Neural cell (in vitro differentiated cells): ENCODE measurements at regions not wholly inside any gene's neighbourhood (a gene's known extent, or its start where the extent isn't known, plus 50 kb on each side); places are given as distances from the start of the nearest gene placed in this dataset.

Experiments used
- H2AFZ ChIP-seq: fragments of 200-600, 300-800 bp; sonication (generic), shearing (Covaris generic); 2 replicates; pipeline ENCODE4 v1.6.0; 2014; ENCODE audit warnings: low read depth, mild to moderate bottlenecking, antibody characterized with exemption, low read length, moderate library complexity
- H3F3A ChIP-seq: fragments of 200-600 bp; shearing (Covaris generic); 2 replicates; pipeline ENCODE4 v1.6.1; 2016; ENCODE audit warnings: mild to moderate bottlenecking, moderate library complexity, mixed read lengths, antibody characterized with exemption, low read length; ENCODE audit not compliant: insufficient read depth, poor library complexity, severe bottlenecking
- H3K27ac ChIP-seq: fragments of 200-600, 300-800 bp; sonication (generic), shearing (Covaris generic); 2 replicates; pipeline ENCODE4 v1.5.1; 2014; ENCODE audit warnings: mild to moderate bottlenecking, low read length, moderate library complexity
- H3K27me3 ChIP-seq: fragments of 300-800, 200-600 bp; sonication (generic), shearing (Covaris generic); 2 replicates; pipeline ENCODE4 v1.6.0; 2014; ENCODE audit warnings: mild to moderate bottlenecking, low read depth, low read length, moderate library complexity; ENCODE audit not compliant: insufficient read depth
- H3K36me3 ChIP-seq: fragments of 300-800, 200-600 bp; sonication (generic), shearing (Covaris generic); 2 replicates; pipeline ENCODE4 v1.5.1; 2014; ENCODE audit warnings: mild to moderate bottlenecking, antibody characterized with exemption, low read length, moderate library complexity; ENCODE audit not compliant: insufficient read depth
- H3K4me2 ChIP-seq: fragments of 300-800, 200-600 bp; sonication (generic), shearing (Covaris generic); 2 replicates; pipeline ENCODE4 v1.6.0; 2014; ENCODE audit warnings: mild to moderate bottlenecking, low read length
- H3K4me3 ChIP-seq: fragments of 300-800, 200-600 bp; sonication (generic), shearing (Covaris generic); 2 replicates; pipeline ENCODE4 v1.5.1; 2014; ENCODE audit warnings: mild to moderate bottlenecking, low read length, moderate library complexity
- H3K79me2 ChIP-seq: fragments of 200-600 bp; shearing (Covaris generic); replicated peaks from 2 replicates; pipeline ENCODE4 v1.6.0; 2014; ENCODE audit warnings: mild to moderate bottlenecking, low read length, moderate library complexity; ENCODE audit not compliant: insufficient read depth
- H3K9ac ChIP-seq: fragments of 300-800, 200-600 bp; sonication (generic), shearing (Covaris generic); 2 replicates; pipeline ENCODE4 v1.6.1; 2016; ENCODE audit warnings: mild to moderate bottlenecking, low read length, mixed read lengths
- H3K9me2 ChIP-seq: fragments of 200-600 bp; shearing (Covaris generic); 2 replicates; pipeline ENCODE4 v1.6.1; 2016; ENCODE audit warnings: mild to moderate bottlenecking, low read length, mixed read lengths; ENCODE audit not compliant: insufficient read depth
- H3K9me3 ChIP-seq: fragments of 200-600, 300-800 bp; sonication (generic), shearing (Covaris generic); 2 replicates; pipeline ENCODE4 v1.6.1; 2016; ENCODE audit warnings: mild to moderate bottlenecking, mixed run types, low read length, moderate library complexity, mixed read lengths
- H4K20me1 ChIP-seq: fragments of 200-600 bp; shearing (Covaris generic); 2 replicates; pipeline ENCODE4 v1.6.1; 2016; ENCODE audit warnings: mild to moderate bottlenecking, mixed run types; ENCODE audit not compliant: insufficient read depth
- CTCF ChIP-seq: fragments of 450-650 bp; IDR thresholded peaks from 2 replicates; pipeline ENCODE4 v1.5.1; 2014; ENCODE audit warnings: antibody characterized with exemption, mild to moderate bottlenecking, moderate library complexity; ENCODE audit not compliant: poor library complexity, severe bottlenecking
- EP300 ChIP-seq: fragments of 450-650 bp; conservative IDR thresholded peaks from 2 replicates; pipeline ENCODE4 v1.6.1; 2014; ENCODE audit warnings: antibody characterized with exemption, mild to moderate bottlenecking, moderate library complexity; ENCODE audit not compliant: poor library complexity, severe bottlenecking
- EZH2 ChIP-seq: fragments of 200-600, 300-800 bp; shearing (Covaris generic), sonication (generic); IDR thresholded peaks from 2 replicates; pipeline ENCODE4 v1.6.1; 2014; ENCODE audit warnings: antibody characterized with exemption, low read length, borderline replicate concordance, mild to moderate bottlenecking; ENCODE audit not compliant: insufficient read depth, poor library complexity, severe bottlenecking
- MXI1 ChIP-seq: fragments of 450-650 bp; conservative IDR thresholded peaks from 2 replicates; pipeline ENCODE4 v1.6.1; 2014; ENCODE audit warnings: antibody characterized with exemption, mild to moderate bottlenecking; ENCODE audit not compliant: poor library complexity, severe bottlenecking
- POLR2AphosphoS5 ChIP-seq: IDR thresholded peaks from 2 replicates; pipeline ENCODE4 v1.6.1; 2012
- RAD21 ChIP-seq: fragments of 450-650 bp; conservative IDR thresholded peaks from 2 replicates; pipeline ENCODE4 v1.6.1; 2014; ENCODE audit warnings: antibody characterized with exemption, mild to moderate bottlenecking, moderate library complexity
- SMC3 ChIP-seq: fragments of 450-650 bp; conservative IDR thresholded peaks from 2 replicates; pipeline ENCODE4 v1.6.1; 2014; ENCODE audit warnings: antibody characterized with exemption, mild to moderate bottlenecking, moderate library complexity; ENCODE audit not compliant: poor library complexity
- TAF1 ChIP-seq: IDR thresholded peaks from 2 replicates; pipeline ENCODE4 v1.6.1; 2012; ENCODE audit warnings: low read depth
- TF ChIP-seq, protein P1 (sequence below): IDR thresholded peaks from 2 replicates; pipeline ENCODE4 v1.6.1; 2012; ENCODE audit warnings: borderline replicate concordance

DNA sequence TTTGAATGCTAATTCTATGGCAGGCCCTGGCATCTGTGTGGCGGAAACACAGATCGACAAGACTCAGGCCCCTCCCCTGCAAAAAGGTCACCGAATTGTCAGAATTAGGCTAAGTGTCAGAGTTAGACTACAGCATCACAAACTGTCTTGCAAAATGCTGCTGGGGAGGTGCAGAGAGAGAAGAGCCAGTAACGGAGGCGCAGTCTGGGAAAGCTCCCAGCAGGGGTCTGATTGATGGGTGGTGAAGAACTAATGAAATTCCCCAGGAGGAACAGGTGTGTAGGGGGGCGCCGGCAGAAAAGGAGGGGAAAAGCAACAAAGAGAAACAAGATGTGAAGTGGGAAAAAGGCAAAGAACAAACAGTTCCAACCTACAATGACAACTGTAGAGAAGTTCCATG, 72.7 kb upstream of the TAMM41 start:
- Histone ChIP-seq H3K27me3 (no peaks in the 10 kb centered on the region), H3K4me3 (no peak overlapping the region), H4K20me1 (no peaks in the 10 kb centered on the region), H3K27ac (no peak overlapping the region), H3K9ac (no peak overlapping the region), H3K79me2 (no peaks in the 10 kb centered on the region), H2AFZ (no peak overlapping the region), H3K9me2 (no peaks in the 10 kb centered on the region), H3K9me3 (no peaks in the 10 kb centered on the region), H3F3A (no peaks in the 10 kb centered on the region), H3K36me3 (no peaks in the 10 kb centered on the region), H3K4me2 (no peak overlapping the region)
- no peak for TF ChIP-seq POLR2AphosphoS5
- TF ChIP-seq EZH2: no peak
- no peak for TF ChIP-seq EP300
- no peak for TF ChIP-seq TAF1
- TF ChIP-seq MXI1: no peak
- TF ChIP-seq, protein P1, sequence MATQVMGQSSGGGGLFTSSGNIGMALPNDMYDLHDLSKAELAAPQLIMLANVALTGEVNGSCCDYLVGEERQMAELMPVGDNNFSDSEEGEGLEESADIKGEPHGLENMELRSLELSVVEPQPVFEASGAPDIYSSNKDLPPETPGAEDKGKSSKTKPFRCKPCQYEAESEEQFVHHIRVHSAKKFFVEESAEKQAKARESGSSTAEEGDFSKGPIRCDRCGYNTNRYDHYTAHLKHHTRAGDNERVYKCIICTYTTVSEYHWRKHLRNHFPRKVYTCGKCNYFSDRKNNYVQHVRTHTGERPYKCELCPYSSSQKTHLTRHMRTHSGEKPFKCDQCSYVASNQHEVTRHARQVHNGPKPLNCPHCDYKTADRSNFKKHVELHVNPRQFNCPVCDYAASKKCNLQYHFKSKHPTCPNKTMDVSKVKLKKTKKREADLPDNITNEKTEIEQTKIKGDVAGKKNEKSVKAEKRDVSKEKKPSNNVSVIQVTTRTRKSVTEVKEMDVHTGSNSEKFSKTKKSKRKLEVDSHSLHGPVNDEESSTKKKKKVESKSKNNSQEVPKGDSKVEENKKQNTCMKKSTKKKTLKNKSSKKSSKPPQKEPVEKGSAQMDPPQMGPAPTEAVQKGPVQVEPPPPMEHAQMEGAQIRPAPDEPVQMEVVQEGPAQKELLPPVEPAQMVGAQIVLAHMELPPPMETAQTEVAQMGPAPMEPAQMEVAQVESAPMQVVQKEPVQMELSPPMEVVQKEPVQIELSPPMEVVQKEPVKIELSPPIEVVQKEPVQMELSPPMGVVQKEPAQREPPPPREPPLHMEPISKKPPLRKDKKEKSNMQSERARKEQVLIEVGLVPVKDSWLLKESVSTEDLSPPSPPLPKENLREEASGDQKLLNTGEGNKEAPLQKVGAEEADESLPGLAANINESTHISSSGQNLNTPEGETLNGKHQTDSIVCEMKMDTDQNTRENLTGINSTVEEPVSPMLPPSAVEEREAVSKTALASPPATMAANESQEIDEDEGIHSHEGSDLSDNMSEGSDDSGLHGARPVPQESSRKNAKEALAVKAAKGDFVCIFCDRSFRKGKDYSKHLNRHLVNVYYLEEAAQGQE: no peak
- no peak for TF ChIP-seq RAD21
- TF ChIP-seq CTCF: no peak
- TF ChIP-seq SMC3: no peak

- TF ChIP-seq EZH2 (no peak), SMC3 (no peak), POLR2AphosphoS5 (no peak), EP300 (no peak), MXI1 (no peak), RAD21 (no peak), CTCF (no peak), TAF1 (no peak)
- TF ChIP-seq, protein P1: no peak
- Histone ChIP-seq H3K4me3 (no peak overlapping the region), H3K9ac (no peak overlapping the region), H4K20me1 (no peaks in the 10 kb centered on the region), H3K27ac (no peak overlapping the region), H3K27me3 (no peaks in the 10 kb centered on the region), H2AFZ (no peak overlapping the region), H3K4me2 (no peak overlapping the region), H3K9me3 (no peaks in the 10 kb centered on the region), H3K79me2 (no peaks in the 10 kb centered on the region), H3K9me2 (no peaks in the 10 kb centered on the region), H3K36me3 (no peaks in the 10 kb centered on the region), H3F3A (no peaks in the 10 kb centered on the region)
Observed at GRCh38 chr3:11924518-11924917, 77.8 kb upstream of the TAMM41 start.
